SK-MEL-5 (cell line): ENCODE measurements at regions not wholly inside any gene's neighbourhood (a gene's known extent, or its start where the extent isn't known, plus 50 kb on each side); places are given as distances from the start of the nearest gene placed in this dataset.
A peak's percentile ranks its signal among the peaks of the same experiment; 100 is the strongest.
"Not testable (repeated sequence)": the region's sequence is repeated elsewhere in the genome, so short reads cannot be mapped to it uniquely, and the experiment has no call there.

Experiments
- DNase-seq: peaks from one replicate; pipeline ENCODE4 v3.0.0-alpha.2; 2016; ENCODE audit warnings: low read depth, low spot score
- in situ Hi-C: cut with HindIII; loops from 2 replicates; pipeline ENCODE4 v1.10.0; 2016; ENCODE audit warnings: low sequenced_read_pairs, high pct_unique_total_duplicates, low pct_unique_long_range_greater_than_20kb

DNA sequence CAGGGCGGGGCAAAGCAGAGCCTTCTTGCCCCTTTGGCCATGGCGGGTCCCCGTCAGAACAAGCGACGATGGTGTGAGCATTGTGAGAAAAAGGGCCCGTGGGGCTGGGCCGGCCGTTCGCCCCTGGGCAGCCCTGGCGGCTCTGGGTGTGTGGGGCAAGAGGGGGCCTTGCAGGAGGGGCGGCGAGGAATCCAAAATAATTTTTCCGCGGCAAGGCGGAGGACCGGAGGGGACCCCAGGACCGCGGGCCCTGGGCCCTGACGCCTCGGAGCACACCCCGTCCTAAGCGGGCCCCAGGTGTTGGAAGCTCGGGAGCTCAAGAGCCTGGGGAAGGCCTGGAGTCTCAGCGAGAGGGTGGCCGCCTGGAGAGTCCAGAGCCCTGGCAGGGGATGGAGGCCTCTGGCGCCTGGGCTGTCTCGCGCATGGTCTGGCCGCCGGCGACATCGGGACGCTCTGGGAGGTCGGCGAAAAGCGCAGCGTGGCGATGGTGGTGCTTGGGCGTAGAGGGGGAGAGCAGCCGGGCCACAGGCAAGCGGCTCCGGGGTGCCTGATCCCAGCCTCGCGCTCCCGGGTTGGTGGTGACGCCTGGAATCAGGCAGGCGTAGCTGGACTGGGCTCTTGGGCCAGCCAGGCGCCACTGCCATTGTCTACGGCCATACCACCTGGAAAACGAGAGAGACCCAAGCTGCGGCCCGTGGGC, 1469.9 kb downstream of the FOXD4L5 start:
- DNase-seq, in situ Hi-C loops: not testable (repeated sequence)

DNA sequence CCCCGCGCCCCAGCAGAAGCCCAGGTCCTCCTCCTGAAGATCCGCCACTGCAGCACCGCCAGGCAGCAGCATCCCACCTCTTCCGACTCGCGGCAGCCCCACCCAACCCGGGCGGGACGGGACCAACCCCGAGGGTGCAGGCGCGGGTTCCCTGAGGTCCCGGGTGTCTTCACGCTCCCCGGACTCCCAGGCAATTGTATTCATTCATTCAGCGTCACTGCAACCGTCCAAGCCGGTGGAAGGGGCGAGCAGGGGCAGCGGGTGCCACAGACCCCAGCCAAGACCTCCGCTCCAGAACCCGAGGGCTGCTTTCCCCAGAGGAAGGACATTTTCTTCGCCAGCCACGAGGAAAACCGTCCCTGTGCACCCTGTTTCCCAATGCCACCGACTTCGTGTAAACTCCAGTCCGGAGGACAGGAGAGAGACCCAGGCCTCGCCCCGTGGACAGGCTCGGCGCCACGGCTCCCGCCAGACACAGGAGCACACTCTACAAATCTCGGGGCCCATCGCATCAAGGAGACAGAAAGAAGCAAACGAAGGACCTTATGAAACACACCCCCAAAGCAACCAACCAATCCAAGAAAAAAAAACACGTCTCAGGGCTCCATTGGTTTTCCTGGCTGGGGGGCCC, 1471.5 kb downstream of the FOXD4L5 start:
- in situ Hi-C loops, DNase-seq: not testable (repeated sequence)

DNA sequence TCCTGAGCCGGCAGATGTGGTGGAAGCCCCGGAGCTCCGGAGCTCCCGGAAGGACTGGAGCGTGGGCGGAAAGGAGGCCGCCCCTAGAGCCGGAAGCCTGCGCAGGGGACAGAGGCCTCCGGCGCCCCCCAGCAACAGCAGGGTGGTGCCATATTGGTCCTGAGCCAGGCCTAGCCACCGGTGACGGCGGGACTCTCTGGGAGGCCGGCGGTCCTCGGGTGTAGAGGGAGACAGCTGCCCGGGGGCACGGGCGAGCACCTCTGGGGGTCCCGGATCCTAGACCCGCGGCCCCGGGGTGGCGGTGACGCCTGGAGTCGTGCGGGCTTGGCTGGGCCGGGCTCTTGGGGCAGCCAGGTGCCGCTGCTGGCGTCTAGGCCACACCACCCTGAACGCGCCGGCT, 1472.2 kb downstream of the FOXD4L5 start:
- in situ Hi-C loops, DNase-seq: not testable (repeated sequence)

DNA sequence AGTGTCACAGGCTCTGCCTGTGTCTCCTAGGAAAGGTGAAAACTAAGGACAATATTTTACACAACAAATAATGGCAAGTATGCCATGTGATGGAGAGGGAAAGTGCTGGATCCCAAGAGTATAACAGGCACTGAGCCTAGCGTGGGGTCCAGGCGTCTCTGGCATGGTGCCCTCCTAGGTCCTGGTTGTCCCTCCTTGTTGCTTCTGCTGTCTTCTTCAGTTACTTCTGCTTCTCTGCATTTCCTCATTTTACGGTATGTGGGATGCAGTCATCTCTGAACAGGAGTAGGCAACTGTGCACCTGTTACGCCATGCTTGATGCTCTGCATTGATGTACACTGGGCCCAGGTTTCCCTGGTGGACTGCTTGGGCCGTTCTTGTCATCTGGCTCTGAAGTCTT, 1480.8 kb downstream of the FOXD4L5 start:
- DNase-seq, in situ Hi-C loops: not testable (repeated sequence)

DNA sequence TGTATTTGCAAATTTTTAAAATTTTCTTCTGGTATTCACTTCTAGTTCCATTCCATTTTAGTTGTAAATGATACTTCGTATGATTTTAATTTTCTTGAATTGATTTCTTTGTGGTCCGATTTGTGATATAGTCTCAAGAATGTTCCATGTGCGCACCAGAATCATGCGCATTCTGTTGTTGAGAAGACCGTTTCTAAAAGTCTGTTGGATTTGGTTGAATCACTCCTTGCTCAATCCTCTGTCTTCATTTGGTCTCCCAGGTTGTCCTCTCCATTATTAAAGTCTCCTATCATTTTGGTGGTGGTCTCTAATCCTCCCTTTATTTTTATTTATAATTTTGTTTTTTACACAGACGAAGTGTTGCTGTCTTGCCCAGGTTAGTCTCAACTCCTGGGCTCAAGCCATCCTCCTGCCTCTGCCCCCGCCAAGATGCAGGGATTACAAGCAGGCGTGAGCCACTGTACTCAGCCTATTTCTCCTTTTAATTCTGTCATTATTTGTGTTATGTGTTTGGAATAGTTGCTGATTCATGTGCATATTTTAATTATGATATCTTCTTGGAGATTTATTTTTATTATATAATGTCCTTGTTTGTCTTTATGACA, 1490.8 kb downstream of the FOXD4L5 start:
- DNase-seq, in situ Hi-C loops: not testable (repeated sequence)

DNA sequence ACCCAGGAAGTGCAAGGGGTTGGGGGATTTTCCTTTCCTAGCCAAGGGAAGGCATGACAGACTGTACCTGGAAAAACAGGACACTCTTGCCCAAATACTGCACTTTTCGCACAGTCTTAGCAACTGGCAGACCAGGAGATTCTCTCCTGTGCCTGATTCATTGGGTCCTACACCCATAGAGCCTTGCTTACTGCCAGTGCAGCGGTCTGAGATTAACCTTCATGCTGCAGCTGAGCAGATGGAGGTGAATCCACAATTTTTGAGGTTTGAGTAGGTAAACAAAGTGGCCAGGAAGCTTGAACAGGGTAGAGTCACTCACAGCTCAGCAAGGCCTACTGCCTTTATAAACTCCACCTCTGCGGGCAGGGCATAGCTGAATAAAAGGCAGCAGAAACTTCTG, 1497.6 kb downstream of the FOXD4L5 start:
- in situ Hi-C loops, DNase-seq: not testable (repeated sequence)

DNA sequence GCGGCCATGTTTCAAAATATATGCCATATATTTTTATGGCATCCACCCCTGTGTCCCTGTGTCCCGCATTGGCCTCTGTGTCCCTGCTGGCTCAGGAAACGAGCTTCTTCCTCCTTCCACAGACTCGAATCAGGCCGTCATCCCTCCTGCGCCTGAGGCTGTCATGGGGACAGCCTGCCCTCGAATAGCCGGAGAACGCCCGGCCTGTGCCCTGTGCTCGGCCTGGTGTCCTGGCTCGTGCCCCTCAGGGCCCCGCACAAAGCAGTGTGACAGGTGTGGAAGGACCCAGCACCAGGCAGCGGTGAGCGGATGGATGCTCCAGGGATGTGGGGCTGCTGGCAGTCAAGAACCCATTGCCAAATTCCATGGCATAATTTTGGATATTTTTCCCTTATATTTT, 1500.0 kb downstream of the FOXD4L5 start:
- in situ Hi-C loops, DNase-seq: not testable (repeated sequence)

DNA sequence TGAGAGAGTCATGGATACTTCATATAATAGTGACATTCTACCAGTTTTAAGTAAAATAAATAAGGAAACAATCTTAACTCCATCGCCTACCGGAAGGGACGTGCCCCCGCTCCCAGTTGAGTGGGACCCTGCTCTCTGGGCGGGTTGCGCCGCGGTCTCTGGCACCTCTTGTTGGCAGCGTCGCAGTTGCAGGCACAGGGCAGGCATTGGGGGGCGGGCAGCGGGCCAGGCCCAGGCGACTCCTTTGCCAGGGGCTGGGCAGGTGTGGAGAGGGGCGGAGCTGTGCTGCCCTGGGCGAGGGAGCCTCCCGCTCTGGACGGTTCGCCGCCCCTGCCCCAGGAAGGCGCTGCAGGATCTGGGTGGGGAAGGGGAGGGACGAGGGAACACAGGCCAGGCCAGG, 1500.6 kb downstream of the FOXD4L5 start:
- DNase-seq, in situ Hi-C loops: not testable (repeated sequence)

DNA sequence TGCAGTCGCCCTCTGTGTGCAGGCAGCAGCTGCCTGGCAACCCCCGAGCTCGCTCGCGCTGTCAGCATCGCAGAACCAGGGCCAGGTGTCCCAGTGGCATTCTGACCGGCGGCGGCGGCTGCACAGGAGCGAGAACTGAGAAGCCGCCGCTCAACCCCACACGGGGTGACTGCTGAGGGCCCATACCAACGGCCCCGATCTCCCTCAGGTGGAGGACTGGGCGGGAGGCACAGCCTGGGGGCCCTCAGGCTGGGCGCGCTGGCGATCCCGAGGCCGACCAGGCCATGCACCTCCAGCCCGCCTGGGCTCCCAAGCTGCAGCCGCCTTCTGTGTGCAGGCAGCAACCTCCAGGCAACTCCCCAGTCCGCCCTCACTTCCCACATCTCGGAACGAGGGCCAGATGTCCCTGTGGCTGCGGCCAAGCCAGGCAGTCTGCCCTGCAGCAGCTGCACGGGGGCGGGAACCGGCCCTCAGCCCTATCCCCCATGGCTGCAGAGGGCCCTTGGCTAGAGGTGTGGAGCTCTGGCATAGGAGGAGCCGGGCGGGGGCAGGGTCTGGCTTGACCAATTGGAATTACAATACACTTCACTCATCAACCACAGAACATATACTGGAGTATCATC, 1503.1 kb downstream of the FOXD4L5 start:
- in situ Hi-C loops, DNase-seq: not testable (repeated sequence)

DNA sequence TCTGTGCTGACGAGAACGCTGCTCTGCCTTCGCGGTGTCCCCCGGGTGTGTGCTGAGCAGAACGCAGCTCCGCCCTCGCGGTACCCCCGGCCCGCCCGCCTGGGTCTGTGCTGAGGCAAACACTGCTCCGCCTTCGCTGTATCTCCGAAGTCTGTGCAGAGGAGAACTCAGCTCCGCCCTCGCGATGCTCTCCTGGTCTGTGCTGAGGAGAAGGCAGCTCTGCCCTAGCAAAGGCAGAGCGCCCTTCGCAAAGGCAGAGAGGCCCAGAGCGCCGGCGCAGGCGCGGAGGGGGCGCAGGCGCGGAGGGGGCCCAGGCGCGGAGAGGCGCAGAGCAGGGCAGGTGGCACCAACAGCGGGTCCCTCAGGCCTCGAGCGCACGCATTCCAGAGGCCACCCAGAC, 1503.6 kb downstream of the FOXD4L5 start:
- in situ Hi-C loops = not testable (repeated sequence)
- DNase-seq = peak; percentile 20

DNA sequence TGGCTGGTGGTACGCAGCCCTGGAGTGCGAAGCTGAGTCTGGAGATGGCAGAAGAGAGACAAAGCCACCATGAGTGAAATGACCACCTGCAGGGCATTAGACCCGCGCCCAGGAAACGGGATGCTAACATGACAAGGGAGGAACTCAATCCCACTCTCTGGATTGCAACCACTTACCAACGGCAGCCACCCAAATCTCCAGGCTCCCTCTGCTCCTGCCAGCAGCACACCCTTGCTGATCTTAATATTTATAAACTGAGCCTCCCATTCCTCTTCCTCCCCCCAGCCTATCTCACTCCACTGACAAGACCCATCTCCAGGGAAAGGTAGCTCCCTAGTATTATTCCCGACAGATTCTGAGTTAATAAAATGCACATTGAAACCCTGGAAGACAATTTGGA, 1508.8 kb downstream of the FOXD4L5 start:
- in situ Hi-C loops, DNase-seq: not testable (repeated sequence)

DNA sequence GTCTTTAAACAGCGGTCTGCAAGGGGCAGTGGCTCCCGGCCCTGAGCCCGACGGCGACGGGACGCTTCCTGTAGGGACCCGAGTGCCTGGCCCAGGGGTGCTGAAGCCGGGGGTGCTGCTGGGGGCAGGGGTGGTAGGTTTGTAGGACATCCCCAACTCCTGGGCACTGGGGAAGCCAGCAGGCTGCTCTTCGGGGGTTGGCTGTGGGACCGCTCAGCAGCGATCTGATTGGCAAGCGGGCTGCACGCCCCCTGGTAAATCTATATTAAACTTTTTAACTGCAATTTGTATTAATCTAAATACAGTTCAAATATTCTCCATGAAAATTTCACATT, 1510.0 kb downstream of the FOXD4L5 start:
- DNase-seq, in situ Hi-C loops: not testable (repeated sequence)

DNA sequence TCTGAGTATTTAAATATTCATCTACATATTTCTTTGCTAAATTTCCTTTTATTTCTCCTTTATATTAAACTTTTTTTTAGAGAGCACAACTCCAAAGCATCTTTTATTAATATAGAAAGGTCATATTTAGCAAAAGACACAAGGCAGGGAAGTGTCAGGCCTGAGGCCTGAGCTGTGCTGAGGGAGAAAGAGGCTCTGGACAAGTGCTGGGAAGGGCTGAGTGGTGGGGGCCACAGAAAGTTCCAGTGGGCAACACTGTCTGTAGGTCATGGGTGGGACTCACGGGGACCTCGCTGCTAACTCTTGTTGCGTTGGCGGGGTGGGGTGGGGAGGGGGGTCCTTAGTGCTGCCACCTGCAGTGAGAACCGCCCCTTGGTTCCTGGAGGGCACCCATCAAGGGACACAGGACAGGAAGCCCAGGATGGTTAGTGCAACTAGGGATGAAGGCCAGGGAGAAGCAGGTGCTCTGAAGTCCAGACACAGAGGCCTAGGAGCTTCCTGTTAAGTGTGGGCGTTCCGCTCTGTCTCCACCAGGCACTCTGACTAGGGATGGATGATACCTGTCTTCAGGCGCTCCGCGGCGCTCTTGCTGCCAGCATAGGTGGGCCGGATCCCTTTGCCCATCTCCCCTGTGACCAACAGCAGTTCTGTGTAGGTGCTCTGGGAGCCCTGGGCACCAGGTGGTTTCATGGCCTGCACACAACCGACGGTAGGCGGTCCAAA, 1510.5 kb downstream of the FOXD4L5 start:
- DNase-seq, in situ Hi-C loops: not testable (repeated sequence)

DNA sequence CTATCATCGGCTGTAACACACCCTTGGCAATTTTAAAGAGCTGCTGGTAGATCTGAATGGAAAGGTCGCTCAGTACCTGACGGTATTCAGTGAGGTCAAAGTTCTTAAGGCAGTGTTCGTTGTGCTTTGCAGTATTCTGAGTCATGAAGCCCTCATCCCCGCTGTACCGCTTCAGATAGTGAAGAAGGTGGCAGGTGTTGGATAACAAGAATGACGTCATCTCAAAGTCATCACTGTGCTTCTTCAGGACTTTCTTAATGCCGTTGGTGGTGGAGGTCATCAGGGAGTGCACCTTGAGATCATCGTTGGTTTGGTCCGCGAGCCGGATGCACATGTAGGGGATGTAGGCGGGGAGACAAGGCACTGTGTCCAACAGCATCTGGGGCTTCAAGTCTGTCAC, 1522.8 kb downstream of the FOXD4L5 start:
- in situ Hi-C loops, DNase-seq: not testable (repeated sequence)

DNA sequence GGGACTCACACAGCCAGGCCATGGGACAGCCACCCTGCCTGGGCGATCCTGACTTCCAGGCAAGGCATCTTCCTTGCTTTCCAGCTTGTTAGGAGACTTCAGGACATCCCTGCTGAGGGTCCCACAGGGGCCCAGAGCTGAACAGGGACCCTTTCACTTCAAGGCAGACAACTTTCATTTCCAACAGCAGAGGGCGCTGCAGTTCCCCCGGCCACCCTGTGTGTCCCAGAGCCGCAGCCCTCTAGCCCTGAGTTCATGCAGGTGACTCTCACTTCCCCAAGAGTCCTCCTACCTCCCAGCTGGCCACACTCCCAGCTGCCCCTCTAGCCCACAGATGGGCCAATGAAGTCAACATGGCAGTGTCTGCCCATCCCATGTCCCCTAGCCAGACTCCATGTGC, 1556.0 kb downstream of the FOXD4L5 start:
- peak; percentile 13 for DNase-seq
- in situ Hi-C loops = not testable (repeated sequence)

DNA sequence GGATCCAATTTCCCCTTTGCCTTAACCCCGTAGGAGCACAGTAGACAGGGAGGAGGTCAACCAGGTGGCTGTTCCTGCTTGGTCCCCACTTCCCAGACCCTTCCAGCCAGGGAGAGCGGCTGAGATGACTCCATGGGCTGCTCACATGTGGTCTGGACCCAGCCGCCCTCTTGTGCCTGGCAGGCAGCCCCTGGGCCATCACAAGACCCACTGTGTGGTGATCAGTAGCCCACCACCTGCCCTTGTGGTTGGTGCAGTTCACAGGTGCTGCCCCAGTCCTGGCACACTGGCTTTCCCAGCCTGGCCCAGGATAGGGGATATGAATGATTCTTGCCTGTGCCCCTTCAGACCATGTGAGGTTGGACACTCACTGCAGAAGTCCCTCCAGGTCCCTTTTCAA, 1556.7 kb downstream of the FOXD4L5 start:
- DNase-seq = no peak
- in situ Hi-C loops = no loop called here

DNA sequence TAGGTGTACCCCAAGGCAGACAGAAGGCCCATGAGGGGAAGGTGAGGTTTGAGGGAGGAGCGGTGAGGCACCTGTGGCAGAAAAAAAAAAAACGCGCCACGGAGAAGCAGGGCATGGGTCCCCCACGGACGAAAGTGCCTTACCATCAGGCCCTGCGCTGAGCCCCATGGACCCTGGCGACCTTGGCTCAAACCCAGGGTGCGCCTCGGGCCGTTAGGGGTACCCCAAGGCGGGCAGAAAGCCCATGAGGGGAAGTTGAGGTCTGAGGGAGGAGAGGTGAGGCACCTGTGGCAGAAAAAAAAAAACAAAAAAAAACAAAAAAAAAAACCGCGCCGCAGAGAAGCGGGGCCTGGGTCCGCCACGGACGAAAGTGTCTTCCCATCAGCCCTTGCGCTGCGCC, 1576.7 kb downstream of the FOXD4L5 start:
- in situ Hi-C loops, DNase-seq: not testable (repeated sequence)

DNA sequence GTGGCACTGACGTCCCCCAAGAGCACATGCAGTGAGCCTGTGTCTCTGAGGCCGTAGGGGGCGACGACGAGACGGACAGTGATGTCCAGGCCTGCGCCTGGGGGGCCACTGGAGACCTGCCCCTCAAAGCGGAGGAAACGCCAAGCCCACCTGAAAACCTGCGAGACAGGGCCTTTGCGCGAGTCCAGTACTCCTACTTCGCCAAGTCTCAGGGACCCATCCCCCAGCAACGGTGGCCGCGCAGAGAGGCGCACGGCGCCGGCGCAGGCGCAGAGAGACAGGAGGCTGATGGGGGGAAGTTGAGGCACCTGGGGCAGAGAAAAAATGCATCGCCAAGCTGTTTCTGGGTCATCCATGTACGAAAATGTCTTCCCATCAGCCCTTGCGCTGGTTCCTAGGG, 1580.6 kb downstream of the FOXD4L5 start:
- DNase-seq, in situ Hi-C loops: not testable (repeated sequence)
